Stimulated activated CD8-positive, alpha-beta memory T cell treated with anti-CD3 and anti-CD28 coated beads, Interleukin-2, amount 100 ng/mL, for 1 hour (primary cell): ENCODE measurements at regions not wholly inside any gene's neighbourhood (a gene's known extent, or its start where the extent isn't known, plus 50 kb on each side); places are given as distances from the start of the nearest gene placed in this dataset.
"Not testable (repeated sequence)": the region's sequence is repeated elsewhere in the genome, so short reads cannot be mapped to it uniquely, and the experiment has no call there.

ENCODE experiments used
- DNase-seq, 2 donors: peaks; one replicate each; pipeline ENCODE4 v3.0.0-alpha.2; 2020; ENCODE audit warnings: low read depth in 2 of 2

DNA sequence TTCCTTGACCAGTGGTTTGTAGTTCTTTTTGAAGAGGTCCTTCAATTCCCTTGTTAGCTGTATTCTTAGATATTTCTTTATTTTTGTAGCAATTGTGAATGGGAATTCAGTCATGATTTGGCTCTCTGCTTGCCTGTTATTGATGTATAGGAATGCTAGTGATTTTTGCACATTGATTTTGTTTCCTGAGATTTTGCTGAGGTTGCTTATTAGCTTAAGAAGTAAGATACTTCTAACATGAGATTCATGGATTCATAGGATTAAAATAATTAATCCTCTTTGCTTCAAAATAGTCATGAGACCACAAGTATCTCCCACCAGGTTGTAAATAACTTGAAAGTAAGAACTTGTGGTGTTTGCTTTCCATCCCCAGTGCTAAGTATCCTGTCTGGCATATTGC is 308.9 kb downstream of the DTHD1 start:
- DNase-seq = no peak

DNA sequence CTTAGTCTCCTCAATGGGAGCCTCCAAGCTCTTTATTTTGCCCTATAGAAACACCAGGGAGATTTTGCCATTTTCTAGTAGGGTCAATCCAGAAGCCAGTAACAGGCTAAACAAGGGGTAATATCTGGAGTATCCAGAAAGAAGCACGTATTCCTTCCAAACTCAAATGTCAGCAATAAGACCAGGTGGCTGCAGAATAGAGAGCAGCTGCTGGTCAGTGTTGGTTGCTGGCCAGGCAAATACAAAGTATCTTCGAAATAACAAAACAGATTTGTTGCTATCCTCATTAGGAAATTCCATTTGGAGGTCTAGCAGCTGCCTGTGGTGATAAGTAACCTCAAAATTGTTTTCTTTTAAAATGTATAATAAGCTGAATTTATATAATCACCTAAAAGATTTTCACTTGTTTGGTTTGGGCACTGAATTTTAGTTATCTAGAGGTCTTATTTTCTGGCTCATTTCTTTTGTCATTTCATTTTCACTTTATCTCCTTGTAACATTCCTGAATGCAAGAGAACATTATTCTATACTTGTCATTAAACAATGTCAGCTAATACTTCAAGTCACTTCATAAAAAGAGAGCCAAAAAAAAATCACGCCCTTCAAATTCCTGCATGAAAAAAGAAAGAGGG is 320.6 kb downstream of the DTHD1 start:
- no peak for DNase-seq

DNA sequence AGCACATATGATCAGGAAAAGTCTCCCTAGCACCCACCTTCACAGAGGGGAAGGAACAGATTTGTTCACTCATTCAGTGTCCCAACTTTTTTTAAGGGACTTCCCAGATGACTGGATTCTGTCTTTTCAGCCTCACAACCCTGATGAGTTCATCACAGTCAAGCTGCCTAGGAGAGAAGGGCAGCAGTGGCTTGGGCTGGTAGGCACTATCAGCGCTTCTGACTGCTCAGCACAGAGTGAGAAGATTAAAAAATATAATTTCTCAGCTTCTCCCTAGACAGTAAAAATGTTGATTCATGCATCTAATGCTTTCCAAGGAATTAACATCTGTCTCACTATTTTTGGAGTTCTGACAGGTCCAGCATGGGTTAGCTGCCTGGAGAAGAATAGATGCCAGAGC is 328.2 kb downstream of the DTHD1 start:
- DNase-seq = no peak

DNA sequence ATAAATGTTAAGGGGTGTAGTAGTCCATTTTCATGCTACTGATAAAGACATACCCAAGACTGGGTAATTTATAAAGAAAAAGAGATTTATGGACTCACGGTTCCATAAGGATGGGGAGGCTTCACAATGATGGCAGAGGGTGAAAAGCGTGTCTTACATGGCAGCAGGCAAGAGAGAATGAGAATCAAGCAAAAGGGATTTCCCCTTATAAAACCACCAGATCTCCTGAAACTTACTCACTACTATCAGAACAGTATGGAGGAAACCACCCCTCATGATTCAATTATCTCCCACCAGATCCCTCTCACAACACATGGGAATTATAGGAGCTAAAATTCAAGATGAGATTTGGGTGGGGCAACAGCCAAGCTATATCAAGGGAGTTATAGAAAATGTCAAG is 329.2 kb downstream of the DTHD1 start:
- DNase-seq = no peak

GRCh38 chr4:36613142-36613541 is 331.7 kb downstream of the DTHD1 start:
- DNase-seq = not testable (repeated sequence)

DNA sequence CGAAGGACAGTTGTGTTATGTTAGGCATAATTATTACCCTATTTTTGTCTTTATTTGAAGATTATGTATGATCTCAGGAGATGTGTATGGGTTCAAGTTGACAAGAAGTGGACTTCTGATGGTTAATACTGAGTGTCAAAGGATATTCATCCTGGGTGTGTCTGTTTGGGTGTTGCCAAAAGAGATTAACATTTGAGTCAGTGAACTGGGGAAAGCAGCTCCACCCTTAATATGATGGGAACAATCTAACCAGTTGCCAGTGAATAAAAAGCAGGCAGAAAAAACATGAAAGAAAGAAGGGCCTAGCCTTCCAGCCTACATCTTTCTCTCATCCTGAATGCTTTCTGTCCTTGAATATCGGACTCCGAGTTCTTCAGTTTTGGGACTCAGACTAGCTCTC is 332.6 kb downstream of the DTHD1 start:
- DNase-seq = no peak

DNA sequence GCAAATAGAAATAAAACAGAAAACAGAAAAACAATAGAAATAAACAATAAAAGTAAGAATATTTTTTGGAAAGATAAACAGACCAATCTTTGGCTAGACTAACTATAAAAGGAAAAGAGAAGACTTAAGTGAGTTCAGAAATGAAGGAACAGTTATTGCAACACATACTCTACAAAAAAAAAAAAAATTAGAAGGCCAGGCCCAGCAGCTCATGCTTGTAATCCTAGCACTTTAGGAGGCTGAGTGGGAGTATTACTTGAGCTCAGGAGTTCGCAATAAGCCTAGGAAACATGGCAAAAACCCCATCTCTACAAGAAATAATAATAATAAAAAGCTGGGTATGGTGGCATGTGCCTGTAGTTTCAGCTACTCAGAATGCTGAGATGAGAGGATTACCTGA is 336.7 kb downstream of the DTHD1 start:
- no peak for DNase-seq

DNA sequence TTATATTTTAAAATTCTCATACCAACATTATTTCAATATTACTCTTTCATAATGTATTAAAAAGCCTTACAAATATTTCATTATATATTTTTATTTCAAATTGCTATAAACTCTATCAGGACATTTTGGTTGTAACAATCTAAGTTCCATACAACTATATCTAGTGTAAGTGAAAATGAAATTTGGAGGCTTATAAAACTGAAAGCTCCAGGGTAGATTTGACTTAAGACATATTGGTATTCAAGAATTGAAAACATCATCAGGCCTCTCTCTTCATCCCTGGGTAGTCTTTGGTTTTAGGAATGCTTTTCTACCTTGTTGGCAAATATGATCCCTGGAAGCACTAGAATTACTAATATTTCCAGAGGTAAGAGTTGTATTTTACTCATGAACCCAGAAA is 342.6 kb downstream of the DTHD1 start:
- DNase-seq = no peak

DNA sequence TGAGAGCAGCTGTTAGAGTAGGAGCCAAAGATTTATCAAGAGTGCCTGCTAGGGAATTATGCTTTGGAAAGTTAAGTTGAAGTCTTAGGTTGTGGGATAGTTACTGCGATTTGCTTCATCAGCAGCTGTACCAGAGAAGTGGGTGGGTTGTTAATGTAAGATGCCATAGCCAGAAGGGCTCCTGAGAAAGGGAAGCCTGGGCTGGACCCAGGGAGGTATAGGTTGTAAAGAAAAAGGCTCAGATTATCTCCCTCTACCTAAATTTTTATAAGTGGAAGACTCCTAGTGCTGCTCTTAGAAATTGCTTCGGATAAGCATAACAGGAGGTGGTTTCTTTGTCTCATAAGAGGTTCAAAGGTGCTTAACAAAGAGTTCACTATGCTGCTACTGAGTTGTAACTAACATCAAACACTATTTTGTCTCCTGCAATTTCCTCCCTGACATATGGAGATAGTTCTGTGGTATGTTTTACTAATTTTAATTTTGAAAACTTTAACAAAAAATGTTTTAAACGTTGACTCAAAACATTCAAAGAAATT is 356.9 kb downstream of the DTHD1 start:
- no peak for DNase-seq

- no peak for DNase-seq
Measured at GRCh38 chr4:36640876-36641275, 359.5 kb downstream of the DTHD1 start.

- no peak for DNase-seq
Measured at GRCh38 chr4:36651253-36651652, 369.8 kb downstream of the DTHD1 start.

- DNase-seq = no peak
Measured at GRCh38 chr4:36652857-36653256, 371.4 kb downstream of the DTHD1 start.

- DNase-seq = no peak
Measured at GRCh38 chr4:36665985-36666527, 384.6 kb downstream of the DTHD1 start.

- no peak for DNase-seq
Measured at GRCh38 chr4:36675436-36675835, 394.0 kb downstream of the DTHD1 start.

GRCh38 chr4:36676139-36677050 is 395.0 kb downstream of the DTHD1 start:
- DNase-seq = no peak

GRCh38 chr4:36677112-36677511 is 395.7 kb downstream of the DTHD1 start:
- no peak for DNase-seq

GRCh38 chr4:36677874-36678273 is 396.5 kb downstream of the DTHD1 start:
- DNase-seq = no peak

DNA sequence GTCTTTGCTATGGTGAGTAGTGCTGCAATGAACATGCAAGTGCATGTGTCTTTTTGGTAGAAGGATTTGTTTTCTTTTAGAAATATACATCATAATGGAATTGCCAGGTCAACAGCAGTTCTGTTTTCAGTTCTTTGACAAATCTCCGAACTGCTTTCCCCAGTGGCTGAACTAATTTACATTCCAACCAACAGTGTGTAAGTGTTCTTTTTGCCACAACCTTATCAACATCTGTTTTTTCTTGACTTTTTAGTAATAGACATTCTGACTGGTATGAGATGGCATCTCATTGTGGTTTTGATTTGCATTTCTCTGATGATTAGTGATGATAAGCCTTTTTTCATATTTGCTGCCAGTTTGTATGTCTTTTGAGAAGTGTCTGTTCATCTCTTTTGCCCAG is 406.3 kb downstream of the DTHD1 start:
- no peak for DNase-seq

DNA sequence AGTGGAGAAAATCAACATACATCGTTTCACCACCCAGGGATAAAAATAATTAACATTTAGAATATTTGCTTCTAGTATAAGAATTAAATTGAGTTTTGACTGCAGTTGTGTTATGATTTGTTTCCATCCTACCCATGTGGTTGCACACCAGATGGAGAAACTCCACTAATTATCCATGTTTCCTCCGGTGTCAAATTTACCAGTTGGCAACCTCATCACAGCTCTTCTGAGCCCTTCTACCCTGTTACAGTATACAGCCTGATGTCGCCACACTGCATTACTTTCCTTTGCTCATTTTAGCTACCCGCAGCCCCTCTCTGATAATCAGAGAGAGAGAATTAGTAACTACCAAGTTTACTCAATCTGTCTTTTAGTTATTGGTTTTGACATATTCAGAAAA is 411.2 kb downstream of the DTHD1 start:
- no peak for DNase-seq

GRCh38 chr4:36702245-36702644 is 420.8 kb downstream of the DTHD1 start:
- no peak for DNase-seq

- DNase-seq = no peak
Measured at GRCh38 chr4:36704289-36704688, 422.9 kb downstream of the DTHD1 start.

DNA sequence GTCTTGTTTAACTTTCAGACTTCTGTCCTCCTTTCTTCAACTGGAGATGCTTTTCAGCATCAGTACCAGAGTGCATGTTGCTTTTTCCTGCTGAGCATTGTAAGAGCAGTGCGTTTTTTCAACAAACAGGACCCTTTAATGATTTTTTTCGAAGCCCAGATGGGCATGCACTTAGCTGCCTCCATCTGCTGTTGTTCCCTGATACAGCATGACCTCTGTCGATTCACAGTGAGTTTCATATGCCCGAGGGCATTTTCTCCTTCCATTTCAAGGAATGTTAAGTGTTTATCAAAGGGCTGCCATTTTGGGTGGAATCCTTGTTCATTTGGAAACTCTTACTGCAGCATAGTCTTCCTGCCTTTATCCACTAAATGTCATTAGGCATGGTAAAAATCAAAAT is 428.6 kb downstream of the DTHD1 start:
- no peak for DNase-seq

GRCh38 chr4:36712013-36712412 is 430.6 kb downstream of the DTHD1 start:
- no peak for DNase-seq
